Skin of body (tissue), 2 donors: ENCODE measurements at regions not wholly inside any gene's neighbourhood (a gene's known extent, or its start where the extent isn't known, plus 50 kb on each side); places are given as distances from the start of the nearest gene placed in this dataset. TPM values are rescaled to one million over a fixed set of nuclear protein-coding genes. Genes with fewer than 3 reads are reported as not detected.
"Not testable (repeated sequence)": the region's sequence is repeated elsewhere in the genome, so short reads cannot be mapped to it uniquely, and the experiment has no call there.

Experiments used
- DNase-seq: peaks from one replicate; lab custom pipeline; 2025; lab: John Stamatoyannopoulos, UW
- small RNA-seq: library from RNA; depleted of rRNA; stranded (forward); fragments of <200 nt; gene quantifications from one replicate; pipeline ENCODE3, GENCODE V24; 2014; ENCODE audit warnings: low replicate concordance

GRCh38 chr7:34581698-34582097 lies 76.3 kb upstream of the NPSR1 start:
- not testable (repeated sequence) for DNase-seq

- no peak for DNase-seq
Observed at GRCh38 chr7:34584526-34584925, 73.5 kb upstream of the NPSR1 start.

DNA sequence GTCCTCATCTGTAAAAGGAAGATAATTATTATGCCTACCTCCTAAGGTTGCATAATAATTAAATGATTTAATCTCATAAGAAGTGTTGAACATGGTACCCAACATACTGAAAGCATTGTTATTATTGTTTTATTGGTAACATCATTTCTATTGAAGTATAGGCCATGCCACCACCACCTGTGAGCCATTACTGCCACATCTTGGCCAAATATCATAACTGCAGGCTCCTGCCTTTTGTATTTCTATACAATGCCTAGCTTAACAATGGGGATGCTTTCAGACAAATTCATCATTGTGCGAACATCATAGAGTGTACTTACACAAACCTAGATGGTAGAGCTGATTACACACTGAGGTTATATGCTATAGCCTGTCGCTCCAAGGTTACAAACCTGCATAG lies 61.1 kb upstream of the NPSR1 start:
- DNase-seq, result no peak

GRCh38 chr7:34603711-34604444 lies 54.1 kb upstream of the NPSR1 start:
- no peak for DNase-seq

Small RNAs in the stretch of these regions (small RNA-seq; reads per million reads assigned to genes)
- gene RNU6-438P, result not detected
